ENCODE measurements at regions not wholly inside any gene's neighbourhood (a gene's known extent, or its start where the extent isn't known, plus 50 kb on each side); places are given as distances from the start of the nearest gene placed in this dataset.

DNA sequence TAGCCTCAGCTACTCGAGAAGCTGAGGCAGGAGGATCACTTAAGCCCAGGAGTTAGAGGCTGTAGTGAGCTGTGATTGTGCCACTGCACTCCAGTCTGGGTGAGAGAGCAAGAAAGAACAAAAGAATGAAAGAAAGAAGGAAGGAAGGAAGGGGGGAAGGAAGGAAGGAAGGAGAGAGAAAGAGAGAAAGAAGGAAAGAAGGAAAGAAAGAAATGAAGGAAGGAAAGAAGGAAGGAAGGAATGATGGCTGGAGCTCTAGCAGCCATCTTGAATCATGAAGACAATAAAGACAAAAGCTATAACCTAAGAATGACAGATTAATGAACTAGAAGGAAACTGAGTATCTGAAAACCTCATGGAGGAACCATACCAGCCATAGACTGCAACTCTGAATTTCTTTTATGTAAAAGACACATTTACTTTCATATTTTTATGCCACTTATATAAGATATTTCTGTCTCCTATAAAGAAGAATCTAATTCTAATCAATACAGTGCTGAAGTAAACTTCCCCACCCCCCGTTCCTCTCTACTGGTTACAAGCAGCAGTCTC lies 522.3 kb upstream of the JARID2 start:
- DNase-seq (ENCODE audit: low spot score), result no peak

DNA sequence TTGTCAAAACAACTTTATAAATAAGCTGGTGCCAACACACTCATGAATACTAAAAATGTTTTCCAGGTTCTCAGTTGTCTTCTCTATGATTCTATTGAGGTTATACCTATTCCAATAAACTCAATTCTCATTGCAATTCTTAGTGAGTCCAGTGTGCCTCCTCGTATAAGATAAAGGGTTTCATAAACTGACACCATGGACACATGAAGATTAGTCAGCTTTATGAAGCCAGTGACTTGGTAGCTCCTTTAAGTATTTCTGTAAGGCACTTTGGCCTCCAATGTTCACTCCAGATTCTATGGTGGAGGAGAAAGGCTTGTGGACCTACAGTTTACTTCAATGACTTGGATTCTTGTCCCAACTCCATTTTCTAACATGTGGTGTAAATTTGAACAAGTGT lies 521.3 kb upstream of the JARID2 start:
- TF ChIP-seq EZH2 (IDR thresholded peaks at IDR 0.05; ENCODE audit: borderline replicate concordance), result no peak
- TF ChIP-seq, protein P1, sequence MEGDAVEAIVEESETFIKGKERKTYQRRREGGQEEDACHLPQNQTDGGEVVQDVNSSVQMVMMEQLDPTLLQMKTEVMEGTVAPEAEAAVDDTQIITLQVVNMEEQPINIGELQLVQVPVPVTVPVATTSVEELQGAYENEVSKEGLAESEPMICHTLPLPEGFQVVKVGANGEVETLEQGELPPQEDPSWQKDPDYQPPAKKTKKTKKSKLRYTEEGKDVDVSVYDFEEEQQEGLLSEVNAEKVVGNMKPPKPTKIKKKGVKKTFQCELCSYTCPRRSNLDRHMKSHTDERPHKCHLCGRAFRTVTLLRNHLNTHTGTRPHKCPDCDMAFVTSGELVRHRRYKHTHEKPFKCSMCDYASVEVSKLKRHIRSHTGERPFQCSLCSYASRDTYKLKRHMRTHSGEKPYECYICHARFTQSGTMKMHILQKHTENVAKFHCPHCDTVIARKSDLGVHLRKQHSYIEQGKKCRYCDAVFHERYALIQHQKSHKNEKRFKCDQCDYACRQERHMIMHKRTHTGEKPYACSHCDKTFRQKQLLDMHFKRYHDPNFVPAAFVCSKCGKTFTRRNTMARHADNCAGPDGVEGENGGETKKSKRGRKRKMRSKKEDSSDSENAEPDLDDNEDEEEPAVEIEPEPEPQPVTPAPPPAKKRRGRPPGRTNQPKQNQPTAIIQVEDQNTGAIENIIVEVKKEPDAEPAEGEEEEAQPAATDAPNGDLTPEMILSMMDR (IDR thresholded peaks at IDR 0.05; ENCODE audit: poor library complexity), result no peak
- Histone ChIP-seq H4K20me1 (ENCODE audit: insufficient read depth, poor library complexity, severe bottlenecking) (no peaks in the 10 kb centered on the region), H3K27me3 (no peaks in the 10 kb centered on the region), H3K9me3 (ENCODE audit: low read depth) (no peaks in the 10 kb centered on the region), H3K4me1 (ENCODE audit: insufficient read depth) (peaks cover 4% of the 10 kb centered on the region), H3K4me3 (no peak overlapping the region), H3K4me2 (no peak overlapping the region), H3K27ac (no peak overlapping the region), H2AFZ (no peak overlapping the region), H3K79me2 (no peaks in the 10 kb centered on the region), H3K9me2 (replicated peaks; ENCODE audit: insufficient read depth) (no peaks in the 10 kb centered on the region), H3K36me3 (replicated peaks; ENCODE audit: insufficient read depth, low read depth) (no peaks in the 10 kb centered on the region)
- WGBS (ENCODE audit: low lambda C conversion rate, missing lambda C conversion rate), result 82% methylated on average over 1 of the region's 1 CpG
- DNase-seq (ENCODE audit: low spot score), result no peak

More for the DNA sequence above, 522.3 kb upstream of the JARID2 start:
- Histone ChIP-seq H3K9me2 (replicated peaks; ENCODE audit: insufficient read depth) (no peaks in the 10 kb centered on the region), H3K36me3 (replicated peaks; ENCODE audit: insufficient read depth, low read depth) (no peaks in the 10 kb centered on the region), H3K4me2 (no peak overlapping the region), H3K27me3 (no peaks in the 10 kb centered on the region), H3K4me3 (no peak overlapping the region), H3K9me3 (ENCODE audit: low read depth) (no peaks in the 10 kb centered on the region), H3K4me1 (ENCODE audit: insufficient read depth) (peaks cover 4% of the 10 kb centered on the region), H3K79me2 (no peaks in the 10 kb centered on the region), H3K27ac (no peak overlapping the region), H2AFZ (no peak overlapping the region), H4K20me1 (ENCODE audit: insufficient read depth, poor library complexity, severe bottlenecking) (no peaks in the 10 kb centered on the region)
- TF ChIP-seq, protein P1 (IDR thresholded peaks at IDR 0.05; ENCODE audit: poor library complexity), result no peak
- no peak for TF ChIP-seq EZH2phosphoT487 (IDR thresholded peaks at IDR 0.05; ENCODE audit: low read depth, severe bottlenecking, unreplicated experiment)
- TF ChIP-seq EZH2 (IDR thresholded peaks at IDR 0.05; ENCODE audit: borderline replicate concordance), result no peak
- 81% methylated on average over 2 of the region's 2 CpGs for WGBS (ENCODE audit: low lambda C conversion rate, missing lambda C conversion rate)

DNA sequence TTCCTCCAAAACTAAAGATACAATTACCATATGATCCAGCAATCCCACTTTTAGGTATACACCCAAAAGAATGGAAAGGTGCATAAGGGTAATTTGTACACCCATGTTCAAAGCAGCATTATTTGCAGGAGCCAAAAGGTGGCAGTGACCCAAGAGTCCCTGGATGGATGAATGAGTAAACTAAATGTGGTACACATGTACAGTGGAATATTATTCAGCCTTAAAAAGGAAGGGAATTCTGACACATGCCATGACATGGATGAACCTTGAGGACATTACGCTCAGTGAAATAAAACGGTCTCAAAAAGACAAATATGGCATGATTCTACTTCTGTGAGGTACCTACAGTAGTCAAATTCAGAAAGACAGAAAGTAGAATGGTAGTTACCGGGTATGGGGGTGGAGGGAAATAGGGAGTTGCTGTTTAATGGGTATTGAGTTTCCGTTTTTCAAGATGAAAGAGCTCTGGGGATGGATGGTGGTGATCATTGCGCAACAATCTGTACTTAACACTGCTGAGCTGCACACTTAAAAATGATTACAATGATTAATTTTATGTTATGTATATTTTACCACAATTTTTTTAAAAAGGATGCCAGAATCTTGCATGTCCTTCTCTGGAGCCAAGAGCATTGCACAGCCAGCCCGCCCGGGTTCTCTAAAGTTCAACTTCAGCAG lies 518.9 kb upstream of the JARID2 start:
- Histone ChIP-seq H3K4me3 (no peak overlapping the region), H3K9me2 (replicated peaks; ENCODE audit: insufficient read depth) (no peaks in the 10 kb centered on the region), H4K20me1 (ENCODE audit: insufficient read depth, poor library complexity, severe bottlenecking) (no peaks in the 10 kb centered on the region), H3K4me2 (no peak overlapping the region), H3K27me3 (no peaks in the 10 kb centered on the region), H3K79me2 (no peaks in the 10 kb centered on the region), H2AFZ (no peak overlapping the region), H3K4me1 (ENCODE audit: insufficient read depth) (no peaks in the 10 kb centered on the region), H3K9me3 (ENCODE audit: low read depth) (no peaks in the 10 kb centered on the region), H3K36me3 (replicated peaks; ENCODE audit: insufficient read depth, low read depth) (no peaks in the 10 kb centered on the region), H3K27ac (no peak overlapping the region)
- TF ChIP-seq EZH2phosphoT487 (IDR thresholded peaks at IDR 0.05; ENCODE audit: low read depth, severe bottlenecking, unreplicated experiment) (no peak), EZH2 (IDR thresholded peaks at IDR 0.05; ENCODE audit: borderline replicate concordance) (no peak)
- TF ChIP-seq, protein P1 (IDR thresholded peaks at IDR 0.05; ENCODE audit: poor library complexity), result no peak
- DNase-seq (ENCODE audit: low spot score), result no peak
- 96% methylated on average over 7 of the region's 7 CpGs for WGBS (ENCODE audit: low lambda C conversion rate, missing lambda C conversion rate)
